AG09319 (cell line): ENCODE measurements at regions not wholly inside any gene's neighbourhood (a gene's known extent, or its start where the extent isn't known, plus 50 kb on each side); places are given as distances from the start of the nearest gene placed in this dataset.

ENCODE experiments used
- DNase-seq: peaks from one replicate; pipeline ENCODE4 v3.0.0-alpha.2; 2010; ENCODE audit warnings: low read depth; ENCODE audit errors: extremely low read depth
- TF ChIP-seq, protein P1 (sequence below): IDR thresholded peaks from 2 replicates; pipeline ENCODE4 v1.5.1; 2011; ENCODE audit warnings: low read depth, mild to moderate bottlenecking, inconsistent platforms, low read length, moderate library complexity

DNA sequence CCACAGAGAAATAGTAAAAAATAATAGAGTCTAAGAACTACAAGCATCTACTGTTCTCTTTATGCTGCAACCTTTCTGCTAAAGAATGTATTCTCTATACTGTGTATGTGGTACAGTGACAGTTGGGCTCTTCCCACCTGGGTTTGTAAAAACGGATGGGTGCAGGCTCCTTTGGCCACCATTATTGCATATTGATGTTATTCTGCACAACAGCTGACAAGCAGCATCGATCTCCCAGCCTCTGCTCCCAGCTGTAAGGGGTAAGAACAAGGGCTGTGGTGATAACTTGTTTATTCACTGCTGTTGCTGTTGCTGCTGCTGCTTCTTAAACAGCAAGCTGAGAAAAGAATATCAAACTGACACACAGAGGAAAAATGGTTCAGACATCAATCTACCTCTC lies 56.1 kb downstream of the KCNRG start:
- no peak for DNase-seq

GRCh38 chr13:50072676-50073075 lies 57.4 kb downstream of the KCNRG start:
- DNase-seq: no peak
- TF ChIP-seq, protein P1, sequence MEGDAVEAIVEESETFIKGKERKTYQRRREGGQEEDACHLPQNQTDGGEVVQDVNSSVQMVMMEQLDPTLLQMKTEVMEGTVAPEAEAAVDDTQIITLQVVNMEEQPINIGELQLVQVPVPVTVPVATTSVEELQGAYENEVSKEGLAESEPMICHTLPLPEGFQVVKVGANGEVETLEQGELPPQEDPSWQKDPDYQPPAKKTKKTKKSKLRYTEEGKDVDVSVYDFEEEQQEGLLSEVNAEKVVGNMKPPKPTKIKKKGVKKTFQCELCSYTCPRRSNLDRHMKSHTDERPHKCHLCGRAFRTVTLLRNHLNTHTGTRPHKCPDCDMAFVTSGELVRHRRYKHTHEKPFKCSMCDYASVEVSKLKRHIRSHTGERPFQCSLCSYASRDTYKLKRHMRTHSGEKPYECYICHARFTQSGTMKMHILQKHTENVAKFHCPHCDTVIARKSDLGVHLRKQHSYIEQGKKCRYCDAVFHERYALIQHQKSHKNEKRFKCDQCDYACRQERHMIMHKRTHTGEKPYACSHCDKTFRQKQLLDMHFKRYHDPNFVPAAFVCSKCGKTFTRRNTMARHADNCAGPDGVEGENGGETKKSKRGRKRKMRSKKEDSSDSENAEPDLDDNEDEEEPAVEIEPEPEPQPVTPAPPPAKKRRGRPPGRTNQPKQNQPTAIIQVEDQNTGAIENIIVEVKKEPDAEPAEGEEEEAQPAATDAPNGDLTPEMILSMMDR: no peak

More for the DNA sequence above, 56.1 kb downstream of the KCNRG start:
- TF ChIP-seq, protein P1: no peak

DNA sequence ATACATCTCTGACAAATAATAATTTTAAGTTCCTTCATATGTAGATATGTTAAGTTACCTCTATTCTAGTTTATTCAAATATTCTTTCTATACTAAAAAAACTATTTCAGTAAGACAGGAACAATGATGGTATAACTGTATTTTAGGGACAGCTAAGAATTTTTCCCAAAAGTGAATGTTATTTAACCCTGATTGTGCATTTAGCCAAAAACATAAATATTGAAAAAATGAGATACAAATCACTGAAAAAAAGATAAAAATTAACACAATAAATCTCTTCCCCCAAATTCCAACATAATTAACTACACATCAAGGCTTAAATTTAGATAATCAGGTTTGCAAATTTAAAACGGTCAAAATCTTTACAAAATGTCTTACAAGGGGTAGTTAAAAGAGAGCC lies 58.1 kb downstream of the KCNRG start:
- TF ChIP-seq, protein P1: no peak
- no peak for DNase-seq

DNA sequence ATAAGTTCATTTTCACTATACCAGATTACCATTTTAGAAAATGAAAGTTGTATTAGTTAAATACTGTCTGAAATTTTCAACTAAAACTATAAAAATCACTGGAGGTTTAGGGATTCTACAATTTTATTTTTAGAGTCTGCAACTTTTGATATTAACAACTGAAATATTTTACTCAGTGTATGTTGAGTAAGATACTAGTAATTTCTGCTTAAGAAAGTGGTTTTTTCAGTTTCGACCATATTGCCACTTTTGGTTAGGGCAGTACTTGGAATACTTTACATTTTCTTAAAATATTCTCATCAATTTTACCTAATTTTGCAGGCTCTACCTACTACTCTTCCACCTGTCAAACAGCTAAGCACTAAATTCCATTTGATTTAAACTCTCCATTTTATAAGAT lies 59.6 kb downstream of the KCNRG start:
- TF ChIP-seq, protein P1: no peak
- no peak for DNase-seq

GRCh38 chr13:50075619-50076097 lies 60.4 kb downstream of the KCNRG start:
- no peak for DNase-seq
- TF ChIP-seq, protein P1: no peak

DNA sequence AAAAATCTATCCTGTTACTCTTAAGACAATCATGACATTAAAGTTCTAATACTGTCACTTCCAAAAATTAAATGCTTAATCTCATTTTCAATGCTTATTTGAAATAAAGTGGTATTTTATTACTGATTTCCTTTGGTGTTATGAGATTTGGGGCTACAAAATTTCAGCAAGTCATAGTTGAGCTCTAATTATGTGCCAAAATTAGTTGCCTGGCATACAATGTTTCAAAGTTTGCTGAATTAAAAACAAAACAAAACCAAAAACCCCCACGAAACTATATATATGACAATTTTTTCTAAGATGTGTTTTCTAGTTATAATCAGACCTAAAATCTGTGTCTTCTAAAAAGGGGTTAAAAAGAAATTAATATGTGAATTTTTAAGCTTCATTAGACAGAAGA lies 62.2 kb downstream of the KCNRG start:
- TF ChIP-seq, protein P1: no peak
- no peak for DNase-seq

DNA sequence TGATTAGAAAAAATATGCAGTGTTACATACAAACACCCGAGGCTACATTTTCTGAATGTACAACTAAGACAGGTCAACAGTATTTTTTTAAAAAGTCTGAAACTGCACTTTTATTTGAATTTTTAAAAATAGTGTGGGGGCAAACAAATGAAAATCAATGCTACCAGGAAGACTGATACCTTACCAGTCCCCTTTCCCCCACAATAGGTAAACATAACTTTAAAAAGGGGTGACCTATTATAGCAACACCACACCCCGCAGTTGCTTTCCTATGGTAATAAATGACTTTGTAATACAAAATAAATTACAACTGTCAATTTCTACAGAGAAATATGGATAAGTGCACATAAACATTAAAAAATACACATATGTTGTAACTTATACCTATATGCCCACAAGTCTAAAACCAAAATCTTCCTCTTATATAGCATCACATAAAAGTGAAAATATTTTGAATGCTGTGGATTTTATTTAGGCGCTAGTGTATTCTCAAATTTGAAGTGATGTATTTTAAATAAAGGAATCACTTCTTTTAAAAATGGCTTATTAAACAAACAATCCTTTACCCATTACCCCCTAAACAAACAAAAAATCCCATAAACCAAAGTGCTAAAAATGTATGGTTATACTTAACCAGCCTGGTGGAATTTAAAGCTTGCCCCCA lies 63.1 kb downstream of the KCNRG start:
- TF ChIP-seq, protein P1: no peak
- DNase-seq: no peak
